C4-2B (cell line): ENCODE measurements at regions not wholly inside any gene's neighbourhood (a gene's known extent, or its start where the extent isn't known, plus 50 kb on each side); places are given as distances from the start of the nearest gene placed in this dataset.

Experiments
- CTCF ChIP-seq: fragments of 450-650 bp; conservative IDR thresholded peaks from 2 replicates; pipeline ENCODE4 v1.5.1; 2017; ENCODE audit warnings: mild to moderate bottlenecking
- ZFX ChIP-seq: fragments of 450-650 bp; IDR thresholded peaks from 2 replicates; pipeline ENCODE4 v1.6.1; 2017

GRCh38 chr7:94217766-94218165 lies 176.9 kb upstream of the COL1A2 start:
- no peak for TF ChIP-seq CTCF
- TF ChIP-seq ZFX: no peak
